ENCODE measurements at regions not wholly inside any gene's neighbourhood (a gene's known extent, or its start where the extent isn't known, plus 50 kb on each side); places are given as distances from the start of the nearest gene placed in this dataset.
A peak's percentile ranks its signal among the peaks of the same experiment; 100 is the strongest.

GRCh38 chr2:42860319-42861094 is 68.1 kb upstream of the HAAO start:
- H3K36me3 ChIP-seq (ENCODE audit: insufficient read depth, low read length): no peaks in the 10 kb centered on the region
- H3K27ac ChIP-seq (ENCODE audit: low read depth, low read length): peak overlapping the region; percentile 21
- no peaks in the 10 kb centered on the region for H3K27me3 ChIP-seq (ENCODE audit: control insufficient read depth in 1 of 2, insufficient read depth in 2 of 2, low read length in 2 of 2)
- no peak overlapping the region for H3K9ac ChIP-seq (ENCODE audit: low read length)
- no peaks in the 10 kb centered on the region for H3K4me1 ChIP-seq (ENCODE audit: insufficient read depth, low read length)
- no peaks in the 10 kb centered on the region for H3K9me3 ChIP-seq (ENCODE audit: low read length)
- H3K4me3 ChIP-seq (ENCODE audit: low read depth in 1 of 2, low read length in 2 of 2): no peak overlapping the region

- no peaks in the 10 kb centered on the region for H3K4me1 ChIP-seq (ENCODE audit: insufficient read depth, low read length)
- no peak overlapping the region for H3K4me3 ChIP-seq (ENCODE audit: low read depth in 1 of 2, low read length in 2 of 2)
- H3K27ac ChIP-seq (ENCODE audit: low read depth, low read length): no peak overlapping the region
- no peaks in the 10 kb centered on the region for H3K36me3 ChIP-seq (ENCODE audit: insufficient read depth, low read length)
- no peaks in the 10 kb centered on the region for H3K9me3 ChIP-seq (ENCODE audit: low read length)
- no peaks in the 10 kb centered on the region for H3K27me3 ChIP-seq (ENCODE audit: control insufficient read depth in 1 of 2, insufficient read depth in 2 of 2, low read length in 2 of 2)
- H3K9ac ChIP-seq (ENCODE audit: low read length): no peak overlapping the region
Measured at GRCh38 chr2:42859791-42860190, 67.4 kb upstream of the HAAO start.

GRCh38 chr2:42859006-42859552 is 66.7 kb upstream of the HAAO start:
- no peaks in the 10 kb centered on the region for H3K4me1 ChIP-seq (ENCODE audit: insufficient read depth, low read length)
- H3K27me3 ChIP-seq (ENCODE audit: control insufficient read depth in 1 of 2, insufficient read depth in 2 of 2, low read length in 2 of 2): no peaks in the 10 kb centered on the region
- no peaks in the 10 kb centered on the region for H3K9me3 ChIP-seq (ENCODE audit: low read length)
- H3K4me3 ChIP-seq (ENCODE audit: low read depth in 1 of 2, low read length in 2 of 2): no peak overlapping the region
- no peak overlapping the region for H3K9ac ChIP-seq (ENCODE audit: low read length)
- H3K27ac ChIP-seq (ENCODE audit: low read depth, low read length): no peak overlapping the region
- H3K36me3 ChIP-seq (ENCODE audit: insufficient read depth, low read length): no peaks in the 10 kb centered on the region

GRCh38 chr2:42858140-42859005 is 66.0 kb upstream of the HAAO start:
- Histone ChIP-seq H3K9ac (ENCODE audit: low read length) (no peak overlapping the region), H3K4me3 (ENCODE audit: low read depth in 1 of 2, low read length in 2 of 2) (no peak overlapping the region), H3K4me1 (ENCODE audit: insufficient read depth, low read length) (peaks cover 6% of the 10 kb centered on the region), H3K27ac (ENCODE audit: low read depth, low read length) (no peak overlapping the region), H3K9me3 (ENCODE audit: low read length) (no peaks in the 10 kb centered on the region), H3K36me3 (ENCODE audit: insufficient read depth, low read length) (no peaks in the 10 kb centered on the region), H3K27me3 (ENCODE audit: control insufficient read depth in 1 of 2, insufficient read depth in 2 of 2, low read length in 2 of 2) (no peaks in the 10 kb centered on the region)

GRCh38 chr2:42856891-42857632 is 64.7 kb upstream of the HAAO start:
- Histone ChIP-seq H3K9me3 (ENCODE audit: low read length) (no peaks in the 10 kb centered on the region), H3K36me3 (ENCODE audit: insufficient read depth, low read length) (no peaks in the 10 kb centered on the region), H3K4me3 (ENCODE audit: low read depth in 1 of 2, low read length in 2 of 2) (no peak overlapping the region), H3K4me1 (ENCODE audit: insufficient read depth, low read length) (peaks cover 12% of the 10 kb centered on the region), H3K27me3 (ENCODE audit: control insufficient read depth in 1 of 2, insufficient read depth in 2 of 2, low read length in 2 of 2) (no peaks in the 10 kb centered on the region), H3K9ac (ENCODE audit: low read length) (no peak overlapping the region), H3K27ac (ENCODE audit: low read depth, low read length) (no peak overlapping the region)

- no peaks in the 10 kb centered on the region for H3K27me3 ChIP-seq (ENCODE audit: control insufficient read depth in 1 of 2, insufficient read depth in 2 of 2, low read length in 2 of 2)
- no peaks in the 10 kb centered on the region for H3K36me3 ChIP-seq (ENCODE audit: insufficient read depth, low read length)
- peaks cover 12% of the 10 kb centered on the region for H3K4me1 ChIP-seq (ENCODE audit: insufficient read depth, low read length)
- no peak overlapping the region for H3K9ac ChIP-seq (ENCODE audit: low read length)
- H3K4me3 ChIP-seq (ENCODE audit: low read depth in 1 of 2, low read length in 2 of 2): no peak overlapping the region
- H3K27ac ChIP-seq (ENCODE audit: low read depth, low read length): no peak overlapping the region
- H3K9me3 ChIP-seq (ENCODE audit: low read length): no peaks in the 10 kb centered on the region
Measured at GRCh38 chr2:42856106-42856860, 63.9 kb upstream of the HAAO start.

GRCh38 chr2:42855221-42855970 is 63.0 kb upstream of the HAAO start:
- peaks cover 12% of the 10 kb centered on the region for H3K4me1 ChIP-seq (ENCODE audit: insufficient read depth, low read length)

GRCh38 chr2:42854207-42854818 is 61.9 kb upstream of the HAAO start:
- peak overlapping the region; percentile 28 for H3K27ac ChIP-seq (ENCODE audit: low read depth, low read length)
- no peak overlapping the region for H3K9ac ChIP-seq (ENCODE audit: low read length)
- H3K4me1 ChIP-seq (ENCODE audit: insufficient read depth, low read length): peaks cover 12% of the 10 kb centered on the region
- H3K9me3 ChIP-seq (ENCODE audit: low read length): no peaks in the 10 kb centered on the region
- no peaks in the 10 kb centered on the region for H3K36me3 ChIP-seq (ENCODE audit: insufficient read depth, low read length)
- no peaks in the 10 kb centered on the region for H3K27me3 ChIP-seq (ENCODE audit: control insufficient read depth in 1 of 2, insufficient read depth in 2 of 2, low read length in 2 of 2)
- H3K4me3 ChIP-seq (ENCODE audit: low read depth in 1 of 2, low read length in 2 of 2): no peak overlapping the region

More at GRCh38 chr2:42855221-42855970, 63.0 kb upstream of the HAAO start:
- Histone ChIP-seq H3K27me3 (ENCODE audit: control insufficient read depth in 1 of 2, insufficient read depth in 2 of 2, low read length in 2 of 2) (no peaks in the 10 kb centered on the region), H3K9me3 (ENCODE audit: low read length) (no peaks in the 10 kb centered on the region), H3K36me3 (ENCODE audit: insufficient read depth, low read length) (no peaks in the 10 kb centered on the region), H3K27ac (ENCODE audit: low read depth, low read length) (no peak overlapping the region), H3K9ac (ENCODE audit: low read length) (no peak overlapping the region), H3K4me3 (ENCODE audit: low read depth in 1 of 2, low read length in 2 of 2) (no peak overlapping the region)

GRCh38 chr2:42853549-42854206 is 61.3 kb upstream of the HAAO start:
- no peak overlapping the region for H3K9ac ChIP-seq (ENCODE audit: low read length)
- H3K27me3 ChIP-seq (ENCODE audit: control insufficient read depth in 1 of 2, insufficient read depth in 2 of 2, low read length in 2 of 2): no peaks in the 10 kb centered on the region
- no peaks in the 10 kb centered on the region for H3K9me3 ChIP-seq (ENCODE audit: low read length)
- peak overlapping the region; percentile 28 for H3K27ac ChIP-seq (ENCODE audit: low read depth, low read length)
- peaks cover 12% of the 10 kb centered on the region for H3K4me1 ChIP-seq (ENCODE audit: insufficient read depth, low read length)
- H3K36me3 ChIP-seq (ENCODE audit: insufficient read depth, low read length): no peaks in the 10 kb centered on the region
- H3K4me3 ChIP-seq (ENCODE audit: low read depth in 1 of 2, low read length in 2 of 2): no peak overlapping the region

Measured in muscle layer of colon (tissue), 2 donors.